ENCODE measurements at regions not wholly inside any gene's neighbourhood (a gene's known extent, or its start where the extent isn't known, plus 50 kb on each side); places are given as distances from the start of the nearest gene placed in this dataset.

DNA sequence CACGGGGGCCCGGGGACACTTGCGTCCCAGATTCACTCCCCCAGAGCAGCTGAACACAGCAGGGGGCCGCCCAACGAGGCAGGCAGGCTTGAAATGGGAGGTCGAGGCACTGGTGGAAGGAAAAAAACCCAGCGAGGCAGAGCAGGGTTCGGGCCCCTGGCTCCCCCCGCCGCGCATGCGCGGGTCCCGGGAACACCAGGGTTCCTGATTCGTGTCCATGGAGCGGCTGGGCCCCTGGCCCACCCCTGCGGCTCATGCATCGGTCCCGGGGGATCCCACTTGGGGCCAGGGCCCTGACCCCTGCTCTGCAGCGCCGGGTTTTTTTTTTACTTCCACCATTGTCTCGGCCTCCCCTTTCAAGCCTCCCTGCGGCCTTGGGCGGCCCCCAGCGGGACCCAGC is 321.5 kb downstream of the ALG10 start:
- DNase-seq (ENCODE audit: low spot score) = no peak
- H3F3A ChIP-seq (ENCODE audit: low read depth) = no peaks in the 10 kb centered on the region
- no peak overlapping the region for H3K4me3 ChIP-seq
- no peak overlapping the region for H2AFZ ChIP-seq (replicated peaks)
- no peaks in the 10 kb centered on the region for H3K27me3 ChIP-seq
- no peaks in the 10 kb centered on the region for H3K4me1 ChIP-seq
- no peaks in the 10 kb centered on the region for H4K20me1 ChIP-seq (ENCODE audit: low read depth)
- H3K4me2 ChIP-seq = no peak overlapping the region
- no peak overlapping the region for H3K4me3 Mint-ChIP-seq
- TF ChIP-seq EZH2phosphoT487 (IDR thresholded peaks at IDR 0.05) (no peak), EZH2 (IDR thresholded peaks at IDR 0.05) (no peak), CTCF (IDR thresholded peaks at IDR 0.05) (no peak)
- no peaks in the 10 kb centered on the region for H3K27me3 Mint-ChIP-seq (ENCODE audit: insufficient read depth, low read depth)
- no peak overlapping the region for H3K27ac Mint-ChIP-seq
- peaks cover 30% of the 10 kb centered on the region for H3K9me3 Mint-ChIP-seq
- no peaks in the 10 kb centered on the region for H3K9me3 ChIP-seq (ENCODE audit: low read depth)
- no peaks in the 10 kb centered on the region for H3K79me2 ChIP-seq (ENCODE audit: low read depth)
- H3K36me3 ChIP-seq = no peaks in the 10 kb centered on the region
- no peak overlapping the region for H3K9ac ChIP-seq
- H3K36me3 Mint-ChIP-seq = no peaks in the 10 kb centered on the region
- no peaks in the 10 kb centered on the region for H3K4me1 Mint-ChIP-seq
- H3K27ac ChIP-seq = no peak overlapping the region

DNA sequence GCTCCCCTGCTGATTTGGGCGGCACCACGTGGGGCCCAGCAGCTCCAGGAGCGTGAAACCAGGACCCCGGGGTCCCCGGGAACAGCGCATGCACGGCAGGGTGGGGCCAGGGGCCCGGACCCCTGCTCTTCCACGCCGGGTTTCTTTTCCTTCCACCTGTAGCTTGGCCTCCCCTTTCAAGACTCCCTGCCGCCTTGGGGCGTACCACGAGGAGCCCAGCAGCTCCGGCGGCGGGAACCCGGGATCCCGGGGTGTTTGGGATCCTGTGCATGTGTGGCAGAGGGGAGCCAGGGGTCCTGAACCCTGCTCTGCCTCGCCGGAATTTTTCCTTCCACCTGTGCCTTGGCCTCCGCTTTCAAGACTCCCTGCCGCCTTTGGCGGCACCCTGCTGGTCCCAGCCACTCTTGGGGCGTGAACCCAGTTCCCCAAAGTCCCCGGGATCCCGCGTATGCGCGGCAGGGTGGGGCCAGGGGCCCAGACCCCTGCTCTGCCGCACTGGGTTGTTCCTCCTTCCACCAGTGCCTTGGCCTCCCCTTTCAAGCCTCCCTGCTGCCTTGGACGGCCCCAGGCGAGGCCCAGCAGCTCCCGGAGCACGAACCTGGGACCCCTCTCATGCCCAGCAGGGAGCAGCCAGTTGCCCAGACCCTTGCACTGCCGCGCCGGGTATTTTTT is 322.7 kb downstream of the ALG10 start:
- Histone ChIP-seq H4K20me1 (ENCODE audit: low read depth) (no peaks in the 10 kb centered on the region), H3K4me1 (no peaks in the 10 kb centered on the region), H3K9ac (no peak overlapping the region), H3K27me3 (no peaks in the 10 kb centered on the region), H3K79me2 (ENCODE audit: low read depth) (no peaks in the 10 kb centered on the region), H3F3A (ENCODE audit: low read depth) (no peaks in the 10 kb centered on the region), H3K4me3 (no peak overlapping the region), H3K36me3 (no peaks in the 10 kb centered on the region), H3K9me3 (ENCODE audit: low read depth) (no peaks in the 10 kb centered on the region), H2AFZ (replicated peaks) (no peak overlapping the region), H3K27ac (no peak overlapping the region), H3K4me2 (no peak overlapping the region)
- Mint-ChIP-seq H3K27me3 (ENCODE audit: insufficient read depth, low read depth) (no peaks in the 10 kb centered on the region), H3K36me3 (no peaks in the 10 kb centered on the region), H3K9me3 (peaks cover 25% of the 10 kb centered on the region), H3K27ac (no peak overlapping the region), H3K4me1 (no peaks in the 10 kb centered on the region), H3K4me3 (no peak overlapping the region)
- TF ChIP-seq EZH2 (IDR thresholded peaks at IDR 0.05) (no peak), CTCF (IDR thresholded peaks at IDR 0.05) (no peak), EZH2phosphoT487 (IDR thresholded peaks at IDR 0.05) (no peak)
- no peak for DNase-seq (ENCODE audit: low spot score)

DNA sequence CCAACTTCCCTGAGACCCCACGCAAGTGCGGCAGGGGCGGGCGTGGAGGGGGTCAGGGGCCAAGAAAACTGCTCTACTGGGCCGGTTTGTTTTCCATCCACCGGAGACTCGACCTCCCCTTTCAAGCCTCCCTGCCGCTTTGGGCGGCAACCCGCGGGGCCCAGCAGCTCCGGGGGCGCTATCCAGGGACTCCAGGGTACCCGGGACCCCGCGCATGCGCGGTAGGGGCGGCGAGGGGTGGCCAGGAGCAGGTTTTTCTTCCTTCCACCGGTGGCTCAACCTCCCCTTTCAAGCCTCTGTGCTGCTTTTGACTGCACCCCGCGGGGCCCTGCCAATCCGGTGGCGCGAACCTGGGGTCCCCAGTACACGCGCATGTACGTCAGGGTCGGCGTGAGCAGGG is 323.5 kb downstream of the ALG10 start:
- no peak overlapping the region for H3K27ac Mint-ChIP-seq
- H3K4me3 ChIP-seq = no peak overlapping the region
- H3K9me3 Mint-ChIP-seq = peaks cover 20% of the 10 kb centered on the region
- no peak for DNase-seq (ENCODE audit: low spot score)
- H3K9ac ChIP-seq = no peak overlapping the region
- no peaks in the 10 kb centered on the region for H3K36me3 ChIP-seq
- H3F3A ChIP-seq (ENCODE audit: low read depth) = no peaks in the 10 kb centered on the region
- H3K4me1 Mint-ChIP-seq = no peaks in the 10 kb centered on the region
- no peaks in the 10 kb centered on the region for H3K27me3 Mint-ChIP-seq (ENCODE audit: insufficient read depth, low read depth)
- H3K4me3 Mint-ChIP-seq = no peak overlapping the region
- H3K27ac ChIP-seq = no peak overlapping the region
- H3K9me3 ChIP-seq (ENCODE audit: low read depth) = no peaks in the 10 kb centered on the region
- no peaks in the 10 kb centered on the region for H4K20me1 ChIP-seq (ENCODE audit: low read depth)
- TF ChIP-seq EZH2 (IDR thresholded peaks at IDR 0.05) (no peak), CTCF (IDR thresholded peaks at IDR 0.05) (no peak), EZH2phosphoT487 (IDR thresholded peaks at IDR 0.05) (no peak)
- H2AFZ ChIP-seq (replicated peaks) = no peak overlapping the region
- H3K4me1 ChIP-seq = no peaks in the 10 kb centered on the region
- H3K27me3 ChIP-seq = no peaks in the 10 kb centered on the region
- H3K4me2 ChIP-seq = no peak overlapping the region
- H3K36me3 Mint-ChIP-seq = no peaks in the 10 kb centered on the region
- H3K79me2 ChIP-seq (ENCODE audit: low read depth) = no peaks in the 10 kb centered on the region
